Natural killer cell treated with Interleukin-12 subunit alpha and Interleukin-12 subunit beta and Interleukin-15 and Interleukin-18, amount 100 ng/mL, for 72 hours (primary cell): ENCODE measurements at regions not wholly inside any gene's neighbourhood (a gene's known extent, or its start where the extent isn't known, plus 50 kb on each side); places are given as distances from the start of the nearest gene placed in this dataset.
"Not testable (repeated sequence)": the region's sequence is repeated elsewhere in the genome, so short reads cannot be mapped to it uniquely, and the experiment has no call there.

Experiments
- ATAC-seq, 2 donors: fragments of 150-1000 bp; cut with Tn5 transposase in 1 of 2; sonication (Bioruptor Pico), chemical (Tn5 transposase) in 1 of 2; 2 replicates each; pipeline ENCODE4 v1.10.0; 2021
- DNase-seq: peaks from one replicate; pipeline ENCODE4 v3.0.0; 2022; ENCODE audit warnings: low spot score
- H3K27ac Mint-ChIP-seq, 2 donors: 1 replicate in 1 of 2; 2 replicates in 1 of 2; pipeline ENCODE4 v1.8.0; 2022; ENCODE audit warnings: mixed read lengths in 2 of 2, mild to moderate bottlenecking in 1 of 2, moderate library complexity in 1 of 2
- H3K27me3 Mint-ChIP-seq, 2 donors: 1 replicate in 1 of 2; 2 replicates in 1 of 2; pipeline ENCODE4 v1.8.0; 2022; ENCODE audit warnings: mixed read lengths in 2 of 2
- H3K36me3 Mint-ChIP-seq: one replicate; pipeline ENCODE4 v1.8.0; 2022; ENCODE audit warnings: mixed read lengths
- H3K4me1 Mint-ChIP-seq, 2 donors: 1 replicate in 1 of 2; 2 replicates in 1 of 2; pipeline ENCODE4 v1.8.0; 2022; ENCODE audit warnings: low read depth in 2 of 2, mixed read lengths in 2 of 2, mild to moderate bottlenecking in 1 of 2
- H3K4me3 Mint-ChIP-seq: one replicate; pipeline ENCODE4 v1.8.0; 2022; ENCODE audit warnings: mixed read lengths
- H3K9me3 Mint-ChIP-seq: 2 replicates; pipeline ENCODE4 v1.8.0; 2022; ENCODE audit warnings: mixed read lengths

DNA sequence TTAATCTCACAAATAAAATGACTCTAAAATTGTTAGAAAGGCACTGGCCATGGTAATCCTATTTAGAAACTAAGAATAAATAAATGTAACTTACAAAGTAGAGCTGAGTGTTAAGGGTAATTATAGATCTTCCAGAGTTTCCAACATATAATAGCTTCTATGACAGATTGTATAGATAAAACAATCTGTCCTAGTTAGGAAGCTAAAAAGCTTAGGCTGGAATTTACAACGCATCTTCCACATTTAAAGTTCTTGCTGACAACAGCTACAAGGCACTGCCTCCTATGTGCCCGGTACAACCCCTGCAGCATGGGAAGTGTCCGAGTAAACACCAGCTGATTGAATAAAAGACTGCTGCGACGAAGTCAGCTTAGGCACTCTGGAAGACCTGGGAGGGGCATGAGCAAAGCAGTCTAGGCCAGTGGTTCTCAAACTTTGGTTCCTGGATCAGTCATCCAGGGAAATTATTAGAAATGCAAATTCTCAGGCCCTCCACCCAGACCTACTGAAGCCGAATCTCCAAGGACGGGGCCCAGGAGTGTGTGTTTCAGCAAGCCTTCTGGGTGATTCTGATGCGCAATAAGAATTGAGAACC lies 635.6 kb upstream of the TBX3 start:
- H3K4me3 Mint-ChIP-seq: no peak overlapping the region
- no peaks in the 10 kb centered on the region for H3K4me1 Mint-ChIP-seq
- H3K36me3 Mint-ChIP-seq: peaks cover 4% of the 10 kb centered on the region
- DNase-seq (no peak), ATAC-seq (no peak)
- H3K27ac Mint-ChIP-seq: no peak overlapping the region
- H3K27me3 Mint-ChIP-seq: peaks cover 0 to 2% of the 10 kb centered on the region in 2 donors
- H3K9me3 Mint-ChIP-seq: peaks cover 11% of the 10 kb centered on the region

DNA sequence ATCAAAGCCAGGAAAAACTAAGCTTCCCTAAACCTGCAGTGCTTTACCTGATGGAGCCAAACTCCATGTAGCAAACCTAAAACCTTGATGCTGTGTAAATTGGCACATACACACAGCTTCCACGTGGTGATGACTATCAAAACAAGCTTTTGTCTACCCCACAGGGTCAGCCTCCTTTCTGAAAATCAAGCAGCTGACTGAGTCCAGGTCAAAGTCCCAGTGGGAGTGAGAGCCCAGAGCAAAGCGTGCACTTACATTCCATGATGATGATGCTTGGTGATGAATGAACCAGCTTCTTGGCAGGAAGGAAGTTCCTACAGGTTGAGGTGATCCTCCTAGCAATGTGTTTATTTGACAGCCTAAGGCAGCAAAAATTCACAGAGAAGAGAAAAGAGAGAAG lies 630.0 kb upstream of the TBX3 start:
- Mint-ChIP-seq H3K36me3 (no peaks in the 10 kb centered on the region), H3K9me3 (peaks cover 3% of the 10 kb centered on the region), H3K27ac (no peak overlapping the region), H3K4me1 (no peaks in the 10 kb centered on the region), H3K27me3 (no peaks in the 10 kb centered on the region), H3K4me3 (no peak overlapping the region)
- DNase-seq: no peak
- no peak for ATAC-seq

DNA sequence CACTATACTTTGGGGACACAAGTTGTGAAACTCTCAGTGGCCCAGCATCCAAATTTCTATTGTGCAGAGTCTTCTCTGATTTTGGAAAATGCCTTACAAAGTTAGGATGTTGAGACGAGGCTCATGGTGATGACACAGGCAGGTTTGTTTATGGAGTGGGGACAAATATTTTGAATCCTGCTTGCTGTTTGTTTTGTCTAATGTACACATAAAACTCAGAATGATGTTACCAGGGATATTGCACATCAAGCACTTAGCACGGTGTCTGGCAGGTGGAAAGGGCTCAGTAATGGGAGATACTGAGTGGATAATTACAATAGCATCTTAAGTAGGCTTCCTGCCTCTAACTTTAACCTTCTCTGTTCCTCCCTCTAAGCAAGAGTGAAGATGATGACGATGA lies 628.9 kb upstream of the TBX3 start:
- Mint-ChIP-seq H3K4me1 (no peaks in the 10 kb centered on the region), H3K9me3 (peaks cover 3% of the 10 kb centered on the region), H3K36me3 (no peaks in the 10 kb centered on the region), H3K4me3 (no peak overlapping the region), H3K27me3 (no peaks in the 10 kb centered on the region), H3K27ac (no peak overlapping the region)
- DNase-seq (no peak), ATAC-seq (no peak)

DNA sequence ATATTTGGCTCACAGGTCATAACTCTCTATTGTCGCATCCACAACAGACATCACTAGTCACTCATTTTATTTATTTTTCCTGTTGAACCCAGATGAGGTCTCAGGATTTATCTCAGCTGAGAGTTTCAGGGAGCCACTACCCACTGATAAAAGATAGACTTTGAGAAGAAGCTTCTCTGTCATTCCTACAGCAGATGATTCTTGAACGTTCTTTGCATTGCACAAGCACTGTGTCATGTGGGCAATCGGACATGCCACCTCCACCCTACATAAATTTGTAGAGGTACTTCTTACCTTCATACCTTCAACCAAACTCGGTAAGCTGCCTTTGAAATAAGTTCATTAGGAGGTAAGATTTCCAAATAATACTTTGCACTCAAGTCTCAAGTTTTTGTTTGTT lies 627.9 kb upstream of the TBX3 start:
- no peak for ATAC-seq
- Mint-ChIP-seq H3K9me3 (peaks cover 3% of the 10 kb centered on the region), H3K27ac (no peak overlapping the region), H3K4me1 (no peaks in the 10 kb centered on the region), H3K27me3 (no peaks in the 10 kb centered on the region), H3K36me3 (no peaks in the 10 kb centered on the region), H3K4me3 (no peak overlapping the region)
- no peak for DNase-seq

DNA sequence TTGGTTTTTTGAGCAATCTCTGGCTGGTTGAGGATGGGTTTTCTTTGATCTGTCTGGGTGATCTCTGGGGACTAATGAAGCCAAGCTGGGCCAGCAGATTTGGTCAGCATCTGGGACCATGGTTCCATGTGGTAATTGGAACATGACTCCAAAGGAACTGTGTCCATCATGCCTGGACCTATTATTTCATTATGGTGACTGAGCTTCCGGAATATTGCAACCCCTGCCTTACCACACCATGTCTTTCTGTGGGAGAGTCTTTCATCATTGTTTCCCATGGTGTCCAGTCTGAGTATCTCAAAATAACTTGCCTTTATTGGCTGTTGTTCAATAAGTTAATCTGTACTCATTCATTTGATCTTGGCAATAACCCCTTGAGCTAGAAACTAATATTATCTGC lies 624.9 kb upstream of the TBX3 start:
- ATAC-seq (no peak), DNase-seq (no peak)
- no peak overlapping the region for H3K4me3 Mint-ChIP-seq
- no peak overlapping the region for H3K27ac Mint-ChIP-seq
- no peaks in the 10 kb centered on the region for H3K4me1 Mint-ChIP-seq
- peaks cover under 1% of the 10 kb centered on the region for H3K9me3 Mint-ChIP-seq
- H3K27me3 Mint-ChIP-seq: no peaks in the 10 kb centered on the region
- H3K36me3 Mint-ChIP-seq: no peaks in the 10 kb centered on the region

DNA sequence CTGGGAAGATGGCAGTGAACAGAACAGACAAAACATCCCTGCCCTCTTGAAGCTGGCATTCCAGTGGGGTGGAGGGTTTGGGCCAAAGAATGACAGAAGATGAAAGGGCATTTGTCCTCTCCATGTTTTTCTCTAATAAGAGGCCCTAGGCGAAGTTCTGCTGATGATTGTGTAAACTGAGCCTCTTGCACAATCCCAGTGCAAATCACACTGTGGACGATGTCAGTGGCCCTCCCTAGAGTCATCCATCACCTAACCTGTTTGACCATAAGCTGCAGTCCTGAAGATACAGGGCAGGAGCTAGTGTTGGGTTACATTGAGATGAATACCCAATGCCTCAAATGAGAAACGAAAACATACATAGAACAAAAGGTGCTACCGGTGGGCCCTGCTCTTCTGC lies 622.4 kb upstream of the TBX3 start:
- Mint-ChIP-seq H3K4me1 (no peaks in the 10 kb centered on the region), H3K27ac (no peak overlapping the region), H3K4me3 (no peak overlapping the region), H3K27me3 (peaks cover 0 to 2% of the 10 kb centered on the region in 2 donors), H3K9me3 (peaks cover 2% of the 10 kb centered on the region), H3K36me3 (no peaks in the 10 kb centered on the region)
- no peak for DNase-seq
- ATAC-seq: no peak

DNA sequence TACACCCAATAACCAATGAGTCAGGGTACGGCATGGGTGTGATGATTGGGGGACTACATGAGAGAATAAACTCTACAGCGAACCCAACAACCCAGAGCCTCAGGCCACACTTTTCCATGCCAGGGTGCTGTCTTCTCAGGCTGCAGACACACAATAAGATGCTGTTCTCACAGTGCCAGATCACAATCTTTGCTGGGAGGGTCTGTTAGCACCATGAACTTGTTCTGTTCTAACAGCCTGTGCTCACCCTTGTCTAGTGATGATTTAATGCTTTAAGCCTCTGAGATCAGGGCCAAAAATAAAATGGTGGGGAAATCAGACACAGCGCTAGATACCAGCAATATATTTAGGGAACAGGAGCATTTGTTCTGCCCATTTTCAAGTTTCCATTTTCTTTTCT lies 621.9 kb upstream of the TBX3 start:
- Mint-ChIP-seq H3K4me3 (no peak overlapping the region), H3K27me3 (peaks cover 0 to 2% of the 10 kb centered on the region in 2 donors), H3K36me3 (no peaks in the 10 kb centered on the region), H3K27ac (no peak overlapping the region), H3K9me3 (peaks cover 2% of the 10 kb centered on the region), H3K4me1 (no peaks in the 10 kb centered on the region)
- no peak for DNase-seq
- no peak for ATAC-seq

DNA sequence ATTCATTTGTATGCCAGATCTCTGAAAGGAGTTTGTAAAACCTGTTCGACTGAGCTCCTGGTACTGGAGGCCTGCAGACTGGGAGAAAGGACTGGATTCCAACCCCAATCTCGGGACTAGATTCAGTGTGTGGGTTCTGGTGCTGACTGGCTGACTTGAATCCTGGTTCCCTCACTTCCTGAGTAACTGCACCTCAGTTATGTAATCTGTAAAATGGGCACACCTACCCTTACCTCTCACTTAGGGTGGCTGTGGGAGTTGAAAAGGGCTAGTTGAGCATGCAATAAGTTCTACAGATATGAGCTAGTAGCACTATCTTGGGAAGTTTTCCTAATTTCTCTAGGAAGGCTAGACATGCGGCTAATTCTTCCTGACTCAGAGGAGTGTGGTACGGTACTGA lies 621.3 kb upstream of the TBX3 start:
- DNase-seq (no peak), ATAC-seq (no peak)
- Mint-ChIP-seq H3K36me3 (no peaks in the 10 kb centered on the region), H3K4me3 (no peak overlapping the region), H3K9me3 (peaks cover 2% of the 10 kb centered on the region), H3K27ac (no peak overlapping the region), H3K27me3 (peaks cover 0 to 2% of the 10 kb centered on the region in 2 donors), H3K4me1 (no peaks in the 10 kb centered on the region)

DNA sequence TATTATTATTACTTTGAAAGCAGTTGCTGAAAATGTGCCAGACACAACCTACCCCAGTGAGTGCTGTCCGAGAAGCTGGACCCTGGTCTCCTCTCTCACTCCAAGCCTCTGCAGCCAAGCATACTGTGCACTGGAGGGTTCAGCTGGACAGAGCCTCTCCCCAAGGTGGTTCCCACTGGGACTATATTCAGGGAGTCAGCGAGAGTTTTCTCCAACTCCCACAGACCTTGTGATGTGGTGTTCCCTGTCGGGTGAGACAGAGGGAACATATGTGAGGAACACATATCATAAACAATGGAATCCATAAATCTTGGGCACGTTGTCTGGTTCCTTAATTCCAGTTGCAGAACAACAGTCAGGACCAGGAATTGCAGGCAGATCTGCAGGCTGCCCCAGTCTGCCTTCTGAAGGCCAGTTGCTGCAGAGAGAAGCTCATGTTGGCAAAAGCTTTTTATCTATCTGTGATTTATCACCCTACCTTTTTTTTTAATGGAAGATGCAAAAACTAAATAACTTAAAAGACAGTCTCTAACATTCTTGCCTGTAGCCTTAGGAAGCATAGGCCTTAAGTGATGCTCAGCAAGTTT lies 619.8 kb upstream of the TBX3 start:
- peaks cover 2% of the 10 kb centered on the region for H3K9me3 Mint-ChIP-seq
- H3K36me3 Mint-ChIP-seq: no peaks in the 10 kb centered on the region
- no peaks in the 10 kb centered on the region for H3K4me1 Mint-ChIP-seq
- peaks cover 0 to 2% of the 10 kb centered on the region in 2 donors for H3K27me3 Mint-ChIP-seq
- ATAC-seq (no peak), DNase-seq (no peak)
- H3K27ac Mint-ChIP-seq: no peak overlapping the region
- H3K4me3 Mint-ChIP-seq: no peak overlapping the region

DNA sequence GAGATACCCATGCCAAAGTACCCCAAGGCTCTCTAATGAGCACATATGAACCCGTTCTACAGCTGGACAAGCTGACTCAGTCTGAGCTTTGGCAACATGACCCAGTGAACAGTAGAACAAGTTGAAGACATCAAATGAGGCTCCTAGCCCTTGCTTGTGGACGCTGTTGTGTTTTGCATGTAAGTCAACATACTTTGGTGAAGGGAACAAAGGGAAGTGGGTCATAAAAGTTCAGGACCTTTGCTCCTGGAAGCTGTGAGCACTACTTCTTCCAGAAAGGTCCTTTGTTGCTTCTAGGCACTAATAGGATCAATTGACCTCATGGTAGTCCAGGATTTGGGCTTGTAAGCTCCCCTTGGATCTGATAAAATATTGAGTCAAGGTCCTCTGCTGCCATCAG lies 613.5 kb upstream of the TBX3 start:
- no peaks in the 10 kb centered on the region for H3K4me1 Mint-ChIP-seq
- no peaks in the 10 kb centered on the region for H3K36me3 Mint-ChIP-seq
- no peak overlapping the region for H3K4me3 Mint-ChIP-seq
- DNase-seq: no peak
- H3K27ac Mint-ChIP-seq: no peak overlapping the region
- peaks cover 8% of the 10 kb centered on the region for H3K9me3 Mint-ChIP-seq
- ATAC-seq: no peak
- H3K27me3 Mint-ChIP-seq: no peaks in the 10 kb centered on the region

DNA sequence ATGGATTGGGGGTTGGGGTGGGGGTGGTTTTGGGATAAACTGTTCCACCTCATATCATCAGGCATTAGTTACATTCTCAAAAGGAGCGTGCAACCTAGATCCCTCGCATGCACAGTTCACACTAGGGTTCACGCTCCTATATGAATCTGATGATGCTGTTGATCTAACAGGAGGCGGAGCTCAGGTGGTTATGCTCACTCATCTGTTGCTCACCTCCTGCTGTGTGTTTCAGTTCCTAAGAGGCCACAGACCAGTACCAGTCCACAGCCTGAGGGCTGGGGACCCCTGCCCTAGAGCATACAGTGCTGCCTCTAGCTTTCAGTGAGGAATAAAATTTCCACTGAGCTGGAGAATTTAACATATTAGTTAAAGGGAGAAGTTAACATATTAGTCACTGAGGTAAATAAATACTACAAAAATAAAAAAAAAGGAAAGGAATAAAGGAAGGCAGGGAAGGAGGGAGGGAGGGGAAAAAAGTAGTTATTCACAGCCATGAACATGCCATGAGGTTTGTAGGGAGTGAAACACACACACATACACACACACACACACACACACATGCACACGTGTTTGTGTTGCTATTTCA lies 612.7 kb upstream of the TBX3 start:
- DNase-seq: no peak
- Mint-ChIP-seq H3K4me3 (no peak overlapping the region), H3K27me3 (no peaks in the 10 kb centered on the region), H3K4me1 (no peaks in the 10 kb centered on the region), H3K36me3 (no peaks in the 10 kb centered on the region), H3K27ac (no peak overlapping the region), H3K9me3 (peaks cover 8% of the 10 kb centered on the region)
- no peak for ATAC-seq

DNA sequence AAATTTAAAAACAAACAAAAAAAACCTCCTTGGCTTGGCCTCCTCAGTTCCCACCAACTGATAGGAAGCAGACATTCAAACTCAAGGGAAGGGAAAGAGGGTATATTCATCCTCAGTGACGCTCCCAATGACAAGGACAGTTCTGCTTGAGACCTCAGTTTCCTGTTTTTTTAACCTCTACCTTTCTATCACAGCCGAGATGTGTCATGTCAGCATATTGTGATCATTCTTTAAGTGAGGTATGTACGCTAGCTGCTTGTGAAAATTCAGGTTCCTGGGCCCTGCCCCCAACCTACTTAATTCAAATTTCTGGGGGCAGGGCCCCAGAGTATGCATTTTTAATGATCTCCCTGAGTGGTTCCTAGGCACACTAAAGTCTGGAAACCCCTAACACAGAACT lies 611.9 kb upstream of the TBX3 start:
- H3K27ac Mint-ChIP-seq: no peak overlapping the region
- DNase-seq (no peak), ATAC-seq (no peak)
- no peaks in the 10 kb centered on the region for H3K36me3 Mint-ChIP-seq
- no peaks in the 10 kb centered on the region for H3K4me1 Mint-ChIP-seq
- H3K4me3 Mint-ChIP-seq: no peak overlapping the region
- H3K9me3 Mint-ChIP-seq: peaks cover 8% of the 10 kb centered on the region
- no peaks in the 10 kb centered on the region for H3K27me3 Mint-ChIP-seq

DNA sequence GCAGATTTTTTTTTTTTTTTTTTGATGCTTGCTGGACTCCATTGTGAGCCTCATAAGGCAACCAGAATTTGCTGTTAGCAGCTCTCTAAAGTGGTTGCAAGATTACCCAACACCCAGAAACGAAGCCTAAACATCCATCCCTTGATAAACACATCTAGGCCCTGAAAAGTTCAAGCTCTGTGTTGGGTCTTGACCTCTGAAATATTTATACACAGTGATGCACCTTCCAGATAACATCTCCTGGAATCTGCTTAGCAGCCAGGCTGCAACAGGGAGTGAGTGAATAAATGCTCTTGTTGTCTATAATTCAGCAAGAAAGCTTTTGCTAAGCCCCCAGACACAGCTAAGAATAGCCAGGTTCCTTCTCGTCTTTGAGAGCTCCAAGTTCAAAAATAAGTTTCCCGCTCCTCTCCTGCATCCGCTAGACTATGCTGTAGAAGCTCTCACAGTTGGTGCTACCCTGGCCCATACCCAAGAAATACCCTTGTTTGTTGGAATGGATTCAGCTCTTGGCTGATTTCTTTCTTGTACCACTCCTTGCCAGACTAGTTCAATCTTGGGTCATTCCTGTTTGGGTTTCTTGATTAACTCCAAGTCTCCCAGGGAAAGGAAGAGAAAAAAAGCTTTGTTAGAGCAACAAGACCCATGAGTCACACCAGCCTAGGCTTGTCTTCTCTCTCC lies 610.6 kb upstream of the TBX3 start:
- Mint-ChIP-seq H3K36me3 (no peaks in the 10 kb centered on the region), H3K4me1 (no peaks in the 10 kb centered on the region), H3K4me3 (no peak overlapping the region), H3K27me3 (no peaks in the 10 kb centered on the region), H3K27ac (no peak overlapping the region), H3K9me3 (peaks cover 8% of the 10 kb centered on the region)
- no peak for ATAC-seq
- no peak for DNase-seq

DNA sequence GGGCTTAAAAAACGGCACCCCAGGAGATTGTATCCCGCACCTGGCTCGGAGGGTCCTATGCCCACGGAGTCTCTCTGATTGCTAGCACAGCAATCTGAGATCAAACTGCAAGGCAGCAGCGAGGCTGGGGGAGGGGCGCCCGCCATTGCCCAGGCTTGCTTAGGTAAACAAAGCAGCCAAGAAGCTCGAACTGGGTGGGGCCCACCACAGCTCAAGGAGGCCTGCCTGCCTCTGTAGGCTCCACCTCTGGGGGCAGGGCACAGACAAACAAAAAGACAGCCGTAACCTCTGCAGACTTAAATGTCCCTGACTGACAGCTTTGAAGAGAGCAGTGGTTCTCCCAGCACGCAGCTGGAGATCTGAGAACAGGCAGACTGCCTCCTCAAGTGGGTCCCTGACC lies 601.5 kb upstream of the TBX3 start:
- not testable (repeated sequence) for H3K9me3 Mint-ChIP-seq, ATAC-seq, H3K27ac Mint-ChIP-seq, DNase-seq, H3K4me3 Mint-ChIP-seq, H3K27me3 Mint-ChIP-seq, H3K4me1 Mint-ChIP-seq, H3K36me3 Mint-ChIP-seq
